Smooth muscle cell (in vitro differentiated cells): ENCODE measurements at regions not wholly inside any gene's neighbourhood (a gene's known extent, or its start where the extent isn't known, plus 50 kb on each side); places are given as distances from the start of the nearest gene placed in this dataset.

ENCODE experiments used
- DNase-seq: peaks from one replicate; lab custom pipeline; 2025; ENCODE audit not compliant: unreplicated experiment; lab: John Stamatoyannopoulos, UW
- H2AFZ ChIP-seq: fragments of 200-600 bp; sonication (generic); 2 replicates; pipeline ENCODE4 v1.6.0; 2016; ENCODE audit warnings: antibody characterized with exemption, low read depth, mild to moderate bottlenecking
- H3F3A ChIP-seq: fragments of 200-600 bp; sonication (generic); 2 replicates; pipeline ENCODE4 v1.6.0; 2017; ENCODE audit warnings: antibody characterized with exemption, low read depth
- H3K27ac ChIP-seq: fragments of 200-600 bp; sonication (generic); 2 replicates; pipeline ENCODE4 v1.5.1; 2016; ENCODE audit warnings: low read depth, mild to moderate bottlenecking
- H3K27me3 ChIP-seq: fragments of 200-600 bp; sonication (generic); 2 replicates; pipeline ENCODE4 v1.6.1; 2016; ENCODE audit warnings: low read depth, mild to moderate bottlenecking
- H3K36me3 ChIP-seq: fragments of 200-600 bp; sonication (generic); 2 replicates; pipeline ENCODE4 v1.5.1; 2016; ENCODE audit warnings: low read depth
- H3K4me1 ChIP-seq: fragments of 200-600 bp; sonication (generic); 2 replicates; pipeline ENCODE4 v1.5.1; 2016; ENCODE audit warnings: low read depth
- H3K4me2 ChIP-seq: fragments of 200-600 bp; sonication (generic); 2 replicates; pipeline ENCODE4 v1.6.0; 2016; ENCODE audit warnings: mild to moderate bottlenecking
- H3K4me3 ChIP-seq: fragments of 200-600 bp; sonication (generic); 2 replicates; pipeline ENCODE4 v1.5.1; 2016; ENCODE audit warnings: mild to moderate bottlenecking
- H3K79me2 ChIP-seq: fragments of 200-600 bp; sonication (generic); 2 replicates; pipeline ENCODE4 v1.6.0; 2016; ENCODE audit warnings: low read depth, mild to moderate bottlenecking
- H3K9ac ChIP-seq: fragments of 200-600 bp; sonication (generic); 2 replicates; pipeline ENCODE4 v1.6.0; 2016; ENCODE audit warnings: low read depth
- H3K9me3 ChIP-seq: fragments of 200-600 bp; sonication (generic); replicated peaks from 2 replicates; pipeline ENCODE4 v1.5.1; 2016; ENCODE audit warnings: low read depth
- H4K20me1 ChIP-seq: fragments of 200-600 bp; sonication (generic); 2 replicates; pipeline ENCODE4 v1.6.0; 2016; ENCODE audit warnings: low read depth
- WGBS: methylation state at CpG from one replicate; pipeline ENCODE4 v1.1.7; 2016; ENCODE audit warnings: low lambda C conversion rate; 5-methylcytosine and 5-hydroxymethylcytosine counted together
- TF ChIP-seq, protein P1 (sequence below): fragments of 200-600 bp; sonication (generic); IDR thresholded peaks from 2 replicates; pipeline ENCODE4 v1.5.1; 2017; ENCODE audit warnings: borderline replicate concordance, mild to moderate bottlenecking, antibody characterized with exemption; ENCODE audit not compliant: insufficient read depth, poor library complexity, severe bottlenecking

DNA sequence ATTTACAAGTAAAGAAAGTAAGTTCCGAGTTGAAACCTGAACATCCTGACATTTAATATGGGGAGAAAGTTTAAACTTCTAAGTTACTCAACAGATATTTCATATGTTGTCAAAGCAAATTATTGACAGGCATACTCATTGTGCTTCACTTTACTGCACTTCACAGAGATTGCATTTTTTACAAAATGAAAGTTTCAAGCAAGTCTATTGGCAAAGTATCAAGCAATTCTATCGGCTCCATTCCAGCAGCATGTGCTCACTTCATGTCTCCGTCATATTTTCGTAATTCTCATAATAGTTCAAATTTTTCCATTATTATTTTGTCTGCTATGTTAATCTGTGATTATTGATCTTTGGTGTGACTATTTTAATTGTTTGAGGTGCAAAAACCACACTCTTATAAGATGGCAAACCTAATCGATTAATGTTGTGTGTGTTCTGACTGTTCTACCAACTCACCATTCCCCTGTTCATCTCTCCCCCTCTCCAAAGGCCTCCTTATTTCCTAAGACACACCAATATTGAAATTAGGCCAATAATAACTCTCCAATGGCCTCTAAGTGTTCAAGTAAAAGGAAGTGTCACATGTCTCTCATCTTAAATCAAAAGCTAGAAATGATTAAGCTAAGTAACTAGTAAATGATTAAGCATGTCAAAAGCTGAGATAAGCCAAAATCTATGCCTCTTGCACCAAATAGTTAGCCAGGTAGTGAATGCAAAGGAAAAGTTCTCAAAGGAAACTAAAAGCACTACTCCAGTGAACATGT is 68.2 kb upstream of the BCL9 start:
- Histone ChIP-seq H3K4me1 (no peaks in the 10 kb centered on the region), H3K36me3 (no peaks in the 10 kb centered on the region), H3K4me2 (no peak overlapping the region), H2AFZ (no peak overlapping the region), H3K4me3 (no peak overlapping the region), H3K79me2 (no peaks in the 10 kb centered on the region), H3K27me3 (no peaks in the 10 kb centered on the region), H3F3A (no peaks in the 10 kb centered on the region), H4K20me1 (no peaks in the 10 kb centered on the region), H3K9ac (no peak overlapping the region), H3K27ac (no peak overlapping the region), H3K9me3 (no peaks in the 10 kb centered on the region)
- TF ChIP-seq, protein P1, sequence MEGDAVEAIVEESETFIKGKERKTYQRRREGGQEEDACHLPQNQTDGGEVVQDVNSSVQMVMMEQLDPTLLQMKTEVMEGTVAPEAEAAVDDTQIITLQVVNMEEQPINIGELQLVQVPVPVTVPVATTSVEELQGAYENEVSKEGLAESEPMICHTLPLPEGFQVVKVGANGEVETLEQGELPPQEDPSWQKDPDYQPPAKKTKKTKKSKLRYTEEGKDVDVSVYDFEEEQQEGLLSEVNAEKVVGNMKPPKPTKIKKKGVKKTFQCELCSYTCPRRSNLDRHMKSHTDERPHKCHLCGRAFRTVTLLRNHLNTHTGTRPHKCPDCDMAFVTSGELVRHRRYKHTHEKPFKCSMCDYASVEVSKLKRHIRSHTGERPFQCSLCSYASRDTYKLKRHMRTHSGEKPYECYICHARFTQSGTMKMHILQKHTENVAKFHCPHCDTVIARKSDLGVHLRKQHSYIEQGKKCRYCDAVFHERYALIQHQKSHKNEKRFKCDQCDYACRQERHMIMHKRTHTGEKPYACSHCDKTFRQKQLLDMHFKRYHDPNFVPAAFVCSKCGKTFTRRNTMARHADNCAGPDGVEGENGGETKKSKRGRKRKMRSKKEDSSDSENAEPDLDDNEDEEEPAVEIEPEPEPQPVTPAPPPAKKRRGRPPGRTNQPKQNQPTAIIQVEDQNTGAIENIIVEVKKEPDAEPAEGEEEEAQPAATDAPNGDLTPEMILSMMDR = no peak
- 71% methylated on average over 5 of the region's 5 CpGs for WGBS
- DNase-seq = no peak

DNA sequence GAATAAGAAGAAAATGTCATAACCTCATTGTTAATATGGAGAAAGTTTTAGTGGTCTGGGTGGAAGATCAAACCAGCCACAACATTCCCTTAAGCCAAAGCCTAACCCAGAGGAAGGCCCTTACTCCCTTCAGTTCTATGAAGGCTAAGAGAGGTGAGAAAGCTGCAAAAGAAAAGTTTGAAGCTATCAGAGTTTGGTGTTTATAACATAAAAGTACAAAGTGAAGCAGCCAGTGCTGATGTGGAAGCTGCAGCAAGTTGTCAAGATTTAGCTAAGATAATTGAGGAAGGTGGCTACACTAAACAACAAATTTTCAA is 67.6 kb upstream of the BCL9 start:
- no peak overlapping the region for H3K4me2 ChIP-seq
- H2AFZ ChIP-seq = no peak overlapping the region
- H3K27me3 ChIP-seq = no peaks in the 10 kb centered on the region
- no peak overlapping the region for H3K4me3 ChIP-seq
- no peaks in the 10 kb centered on the region for H3K4me1 ChIP-seq
- H3K9me3 ChIP-seq = no peaks in the 10 kb centered on the region
- no peak overlapping the region for H3K27ac ChIP-seq
- TF ChIP-seq, protein P1 = no peak
- H3F3A ChIP-seq = no peaks in the 10 kb centered on the region
- no peaks in the 10 kb centered on the region for H3K36me3 ChIP-seq
- H3K79me2 ChIP-seq = no peaks in the 10 kb centered on the region
- no peak for DNase-seq
- no peaks in the 10 kb centered on the region for H4K20me1 ChIP-seq
- H3K9ac ChIP-seq = no peak overlapping the region

DNA sequence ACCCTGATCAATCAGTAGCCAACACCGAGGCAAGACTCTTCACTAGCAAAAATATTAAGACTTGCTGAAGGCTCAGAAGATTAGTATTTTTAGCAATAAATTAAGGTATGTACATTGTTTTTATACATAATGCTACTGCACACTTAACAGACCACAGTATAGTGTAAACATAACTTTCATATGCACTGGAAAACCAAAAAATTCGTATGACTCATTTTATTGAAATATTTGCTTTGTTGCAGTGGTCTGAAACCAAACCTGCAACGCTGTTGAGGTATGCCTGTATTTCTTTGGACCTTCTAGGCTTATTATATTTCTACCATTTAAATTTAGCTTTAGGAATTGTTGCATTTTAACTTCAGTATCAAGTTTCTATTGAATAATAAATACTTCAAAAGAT is 65.8 kb upstream of the BCL9 start:
- TF ChIP-seq, protein P1 = no peak
- H3K9ac ChIP-seq = no peak overlapping the region
- H3K4me1 ChIP-seq = no peaks in the 10 kb centered on the region
- H3K9me3 ChIP-seq = no peaks in the 10 kb centered on the region
- H3K36me3 ChIP-seq = no peaks in the 10 kb centered on the region
- no peak for DNase-seq
- H4K20me1 ChIP-seq = no peaks in the 10 kb centered on the region
- no peak overlapping the region for H2AFZ ChIP-seq
- H3K27ac ChIP-seq = no peak overlapping the region
- H3K4me2 ChIP-seq = no peak overlapping the region
- H3K27me3 ChIP-seq = no peaks in the 10 kb centered on the region
- H3K79me2 ChIP-seq = no peaks in the 10 kb centered on the region
- 77% methylated on average over 3 of the region's 3 CpGs for WGBS
- no peaks in the 10 kb centered on the region for H3F3A ChIP-seq
- no peak overlapping the region for H3K4me3 ChIP-seq

DNA sequence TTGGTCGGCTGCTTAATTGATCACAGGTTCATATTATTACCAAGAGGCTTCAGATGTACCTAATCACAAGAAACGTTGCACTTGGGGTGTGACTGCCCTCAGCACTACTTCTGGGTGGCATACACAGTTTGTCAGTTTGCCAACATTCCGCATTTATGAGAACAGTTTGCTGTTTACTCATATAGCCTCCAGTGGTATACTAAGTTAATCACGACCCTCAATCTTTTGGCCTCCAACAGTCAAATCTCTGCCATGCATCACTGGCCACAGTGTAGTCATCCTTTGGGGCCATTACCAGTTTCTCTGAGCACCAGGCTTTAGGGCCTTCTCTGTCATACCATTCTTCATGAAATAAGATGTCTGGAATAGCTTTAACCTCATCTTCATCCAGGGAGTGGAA is 62.8 kb upstream of the BCL9 start:
- Histone ChIP-seq H3K27me3 (no peaks in the 10 kb centered on the region), H3K79me2 (no peaks in the 10 kb centered on the region), H3K27ac (no peak overlapping the region), H3K4me2 (no peak overlapping the region), H3K36me3 (no peaks in the 10 kb centered on the region), H3K4me3 (no peak overlapping the region), H3K9ac (no peak overlapping the region), H3K4me1 (no peaks in the 10 kb centered on the region), H3F3A (no peaks in the 10 kb centered on the region), H4K20me1 (no peaks in the 10 kb centered on the region), H2AFZ (no peak overlapping the region), H3K9me3 (no peaks in the 10 kb centered on the region)
- TF ChIP-seq, protein P1 = no peak
- no peak for DNase-seq
- 79% methylated on average over 4 of the region's 4 CpGs for WGBS
